ENCODE measurements at regions not wholly inside any gene's neighbourhood (a gene's known extent, or its start where the extent isn't known, plus 50 kb on each side); places are given as distances from the start of the nearest gene placed in this dataset.

DNA sequence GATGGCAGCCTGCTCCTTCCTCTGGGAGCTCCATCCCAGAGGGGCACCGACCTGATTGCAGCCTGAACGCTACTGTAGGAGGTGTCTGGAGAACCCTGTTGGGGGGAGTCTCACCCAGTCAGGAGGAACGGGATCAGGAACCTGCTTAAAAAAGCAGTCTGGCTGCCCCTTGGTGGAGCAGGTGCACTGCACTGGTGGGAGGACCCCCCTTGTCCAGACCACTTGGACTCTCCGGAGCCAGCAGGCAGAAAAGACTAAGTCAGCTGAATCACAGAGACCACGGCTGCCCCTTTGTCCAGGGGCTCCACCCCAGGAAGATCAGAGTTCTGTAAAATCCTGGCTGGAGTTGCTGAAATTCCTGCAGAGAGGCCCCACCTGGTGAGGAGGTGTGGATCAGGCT lies 67.3 kb upstream of the MAGEB18 start:
- no peak for DNase-seq

DNA sequence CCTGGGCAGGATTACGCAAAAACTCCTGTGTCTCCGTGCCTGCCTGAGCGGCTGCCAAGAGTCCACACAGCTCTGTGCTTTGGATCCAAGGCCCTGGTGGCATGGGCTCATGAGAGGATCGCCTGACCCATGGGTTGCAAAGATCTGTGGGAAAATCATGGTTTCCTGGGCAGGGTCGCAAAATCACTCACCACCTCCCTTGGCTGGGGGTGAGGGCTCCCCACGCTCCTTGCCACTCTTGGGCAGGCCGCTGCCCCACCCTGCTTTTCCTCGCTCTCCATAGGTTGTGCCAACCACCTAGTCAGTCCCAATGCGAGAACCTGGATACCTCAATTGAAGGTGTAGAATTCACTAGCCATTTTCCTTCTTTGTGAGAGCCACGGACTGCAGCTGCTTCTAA lies 66.5 kb upstream of the MAGEB18 start:
- no peak for DNase-seq

DNA sequence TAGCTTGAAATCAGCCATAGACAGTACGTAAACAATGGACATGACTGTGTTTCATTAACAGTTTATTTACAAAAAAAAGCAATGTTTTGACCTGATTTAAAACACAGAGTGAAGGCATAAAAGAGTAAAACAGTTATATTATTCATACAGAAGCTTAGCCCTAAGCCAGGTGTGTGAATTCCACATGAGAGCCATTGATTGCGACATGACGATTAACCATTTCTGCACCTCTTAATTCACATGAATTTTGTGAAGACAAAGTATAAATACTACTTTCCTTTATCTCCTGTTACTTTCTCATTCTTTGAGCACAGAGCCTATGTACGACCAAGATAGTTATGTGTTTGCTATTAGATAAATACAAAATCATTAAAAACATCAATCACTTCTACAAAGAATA lies 55.0 kb upstream of the MAGEB18 start:
- DNase-seq = no peak

All from kidney glomerular epithelial cell (primary cell).